ENCODE measurements at regions not wholly inside any gene's neighbourhood (a gene's known extent, or its start where the extent isn't known, plus 50 kb on each side); places are given as distances from the start of the nearest gene placed in this dataset.

DNA sequence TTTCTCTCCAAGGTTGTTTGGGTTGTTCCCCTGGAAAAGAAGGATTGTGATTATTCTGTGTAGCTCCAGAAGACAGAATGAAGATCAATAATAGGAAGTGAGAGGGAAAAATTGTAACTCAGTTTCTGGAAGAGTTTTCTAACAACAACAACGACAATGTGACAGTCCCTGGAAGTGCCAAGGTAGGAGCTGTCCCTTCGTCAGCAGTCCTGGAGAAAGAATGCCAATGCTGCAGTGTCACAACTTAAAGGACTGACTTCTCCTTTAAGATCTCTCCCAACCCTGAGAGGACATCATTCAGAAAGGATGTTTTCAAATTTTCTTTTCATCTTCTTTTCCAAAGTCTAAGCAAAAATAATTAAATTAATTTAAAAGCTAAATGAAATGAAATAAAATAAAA, 136.4 kb upstream of the GAP43 start:
- Histone ChIP-seq H3K4me2 (ENCODE audit: low read depth, low read length) (no peak overlapping the region), H3K23ac (ENCODE audit: low read depth, low read length) (no peak overlapping the region), H3K9me3 (ENCODE audit: control insufficient read depth, insufficient read depth, low read length) (no peaks in the 10 kb centered on the region), H2BK20ac (ENCODE audit: low read depth, low read length) (no peak overlapping the region), H4K91ac (ENCODE audit: insufficient read depth, low read depth, low read length) (no peak overlapping the region), H4K5ac (ENCODE audit: low read depth, low read length) (no peak overlapping the region), H2AK9ac (replicated peaks; ENCODE audit: low read depth, low read length, poor library complexity) (no peak overlapping the region), H3K18ac (ENCODE audit: low read depth, low read length) (no peak overlapping the region), H2AK5ac (ENCODE audit: low read depth, low read length) (no peak overlapping the region), H3K27me3 (ENCODE audit: control insufficient read depth, insufficient read depth, low read length) (peaks cover 9% of the 10 kb centered on the region), H3K9ac (ENCODE audit: low read depth, low read length) (no peak overlapping the region), H2AFZ (replicated peaks; ENCODE audit: low read length, poor library complexity) (no peak overlapping the region), H3K4ac (ENCODE audit: low read depth, low read length) (no peak overlapping the region), H3K56ac (ENCODE audit: extremely low read depth, insufficient read depth, low read length) (no peak overlapping the region), H2BK5ac (ENCODE audit: low read depth, low read length, poor library complexity, severe bottlenecking) (no peak overlapping the region), H3K9me1 (ENCODE audit: insufficient read depth, low read length) (no peaks in the 10 kb centered on the region), H3K4me1 (ENCODE audit: control insufficient read depth, insufficient read depth, low read length) (no peaks in the 10 kb centered on the region), H4K8ac (ENCODE audit: low read depth in 2 of 2, low read length in 2 of 2) (no peak overlapping the region), H2BK15ac (ENCODE audit: low read depth, low read length) (no peak overlapping the region), H4K20me1 (ENCODE audit: insufficient read depth, low read length) (no peaks in the 10 kb centered on the region), H3K79me1 (ENCODE audit: low read depth in 1 of 2, low read length in 2 of 2) (no peaks in the 10 kb centered on the region), H3K27ac (ENCODE audit: insufficient read depth, low read length) (no peak overlapping the region), H3K36me3 (ENCODE audit: control insufficient read depth, insufficient read depth, low read length) (no peaks in the 10 kb centered on the region), H3K14ac (replicated peaks; ENCODE audit: low read depth, low read length) (no peak overlapping the region), H2BK120ac (ENCODE audit: low read depth, low read length) (no peak overlapping the region), H3K4me3 (ENCODE audit: insufficient read depth, low read depth, low read length) (no peak overlapping the region)
- POLR2A ChIA-PET (ENCODE audit: unreplicated experiment), result no interaction called here
- BruUV-seq (replicated peaks), result no TSS peak
- no peak for DNase-seq
- ATAC-seq (ENCODE audit: low read depth), result no peak
- intact Hi-C loops (cut with micrococcal nuclease), result no loop called here
- no CpG with 5 or more reads among the region's 2 CpGs for WGBS, 2 experiments (ENCODE audit: extremely low coverage in 2 of 2, insufficient read length in 1 of 2)
- TF ChIP-seq SMC3 (IDR thresholded peaks at IDR 0.05; ENCODE audit: low read depth, low read length), result no peak
- TF ChIP-seq, protein P1, sequence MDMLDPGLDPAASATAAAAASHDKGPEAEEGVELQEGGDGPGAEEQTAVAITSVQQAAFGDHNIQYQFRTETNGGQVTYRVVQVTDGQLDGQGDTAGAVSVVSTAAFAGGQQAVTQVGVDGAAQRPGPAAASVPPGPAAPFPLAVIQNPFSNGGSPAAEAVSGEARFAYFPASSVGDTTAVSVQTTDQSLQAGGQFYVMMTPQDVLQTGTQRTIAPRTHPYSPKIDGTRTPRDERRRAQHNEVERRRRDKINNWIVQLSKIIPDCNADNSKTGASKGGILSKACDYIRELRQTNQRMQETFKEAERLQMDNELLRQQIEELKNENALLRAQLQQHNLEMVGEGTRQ (IDR thresholded peaks at IDR 0.05; ENCODE audit: low read depth, low read length), result no peak
- no peak for TF ChIP-seq MAZ (IDR thresholded peaks at IDR 0.05; ENCODE audit: borderline replicate concordance, low read depth, low read length)
- TF ChIP-seq POLR2A (IDR thresholded peaks at IDR 0.05; ENCODE audit: low read depth, low read length), result no peak
- TF ChIP-seq RCOR1 (IDR thresholded peaks at IDR 0.05; ENCODE audit: insufficient replicate concordance, low read length), result no peak
- TF ChIP-seq RAD21 (IDR thresholded peaks at IDR 0.05; ENCODE audit: low read length), result no peak
- no peak for TF ChIP-seq NFE2L2 (IDR thresholded peaks at IDR 0.05; ENCODE audit: low read depth, low read length)
- TF ChIP-seq BHLHE40 (IDR thresholded peaks at IDR 0.05; ENCODE audit: low read depth, low read length), result no peak
- no peak for TF ChIP-seq RFX5 (IDR thresholded peaks at IDR 0.05; ENCODE audit: low read depth, low read length)
- TF ChIP-seq FOS (IDR thresholded peaks at IDR 0.05; ENCODE audit: low read depth, low read length), result no peak
- TF ChIP-seq CEBPB (IDR thresholded peaks at IDR 0.05; ENCODE audit: low read depth, low read length), result no peak
- no peak for TF ChIP-seq MAFK (IDR thresholded peaks at IDR 0.05; ENCODE audit: low read depth, low read length)
- in situ Hi-C loops (cut with MboI; ENCODE audit: low sequenced_read_pairs), result no loop called here
- CTCF ChIA-PET, result interaction anchor here (1.4 kb wide), 1 partner anchor 9 kb away, joined by 4 read pairs; no protein-coding TSS in a partner anchor
- dilution Hi-C loops (cut with HindIII; ENCODE audit: low sequenced_read_pairs, unreplicated experiment), result no loop called here
